RPMI7951 (cell line): ENCODE measurements at regions not wholly inside any gene's neighbourhood (a gene's known extent, or its start where the extent isn't known, plus 50 kb on each side); places are given as distances from the start of the nearest gene placed in this dataset.
"Not testable (repeated sequence)": the region's sequence is repeated elsewhere in the genome, so short reads cannot be mapped to it uniquely, and the experiment has no call there.

Source experiments
- DNase-seq: peaks from one replicate; pipeline ENCODE4 v3.0.0-alpha.2; 2012; ENCODE audit warnings: low read depth

GRCh38 chr7:19537942-19538401 lies 170.9 kb downstream of the POLR1F start:
- DNase-seq = peak; percentile 71

- DNase-seq = no peak
Observed at GRCh38 chr7:19533266-19533665, 175.6 kb downstream of the POLR1F start.

- no peak for DNase-seq
Observed at GRCh38 chr7:19530852-19531251, 178.0 kb downstream of the POLR1F start.

DNA sequence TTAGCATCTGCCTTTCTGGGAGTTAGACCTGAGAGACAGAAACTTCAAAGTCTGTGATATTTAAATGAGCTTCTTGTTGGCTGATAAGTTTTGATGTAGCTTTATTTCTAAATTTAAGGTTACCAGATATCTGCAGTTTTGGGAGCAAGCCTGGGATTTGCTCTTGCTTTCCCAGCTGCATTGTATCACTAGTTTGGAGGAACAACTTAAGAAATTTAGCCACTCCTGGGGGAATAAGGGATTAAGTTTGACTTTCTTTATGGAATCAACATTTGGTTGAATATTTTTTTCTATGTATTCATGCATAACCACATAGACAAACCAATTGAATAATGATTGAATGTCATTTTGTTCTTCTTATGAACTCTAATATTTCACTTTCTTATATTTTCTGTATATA lies 178.6 kb downstream of the POLR1F start:
- DNase-seq = no peak

- no peak for DNase-seq
Observed at GRCh38 chr7:19526639-19527038, 182.2 kb downstream of the POLR1F start.

DNA sequence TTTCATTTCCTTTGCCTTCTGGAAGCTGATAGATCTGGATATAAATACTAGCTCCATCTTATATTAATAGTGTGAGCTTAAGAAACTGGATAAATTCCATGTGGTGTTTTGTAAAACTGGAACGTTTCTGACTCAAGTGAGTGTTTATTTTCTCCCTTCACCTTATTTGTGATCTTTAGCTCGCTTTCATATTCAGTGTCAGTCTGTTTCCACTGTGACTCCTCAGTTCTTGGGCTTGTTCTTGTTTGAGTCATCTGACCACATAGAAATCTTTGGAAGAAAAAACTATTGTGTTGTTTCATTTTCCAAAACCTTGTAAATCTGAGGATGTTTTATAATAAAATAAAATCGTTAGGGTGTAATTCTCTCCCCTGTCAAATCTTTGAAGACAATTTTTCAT lies 186.4 kb downstream of the POLR1F start:
- peak; percentile 73 for DNase-seq

DNA sequence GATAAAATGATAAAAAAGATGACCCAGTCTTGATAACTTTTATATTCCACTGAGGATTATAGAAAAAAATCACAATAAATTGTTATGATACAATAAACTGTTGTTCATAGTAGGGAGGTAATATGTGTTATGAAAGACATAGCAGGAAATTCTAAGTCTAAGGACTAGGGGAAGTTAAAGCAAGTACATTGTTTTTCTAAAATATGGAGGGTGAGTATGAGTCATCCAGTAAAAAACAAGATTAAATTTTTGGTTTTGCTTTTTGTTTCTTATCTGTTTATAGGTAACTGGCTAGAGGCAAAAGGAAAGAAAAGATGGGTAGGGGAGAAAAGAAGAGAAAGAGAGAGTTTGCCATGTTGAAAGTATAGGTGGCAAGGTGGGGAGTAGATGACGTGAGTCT lies 188.4 kb downstream of the POLR1F start:
- no peak for DNase-seq

GRCh38 chr7:19519443-19520021 lies 189.3 kb downstream of the POLR1F start:
- peak; percentile 26 for DNase-seq

- not testable (repeated sequence) for DNase-seq
Observed at GRCh38 chr7:19517546-19517945, 191.3 kb downstream of the POLR1F start.

- DNase-seq = peak; percentile 78
Observed at GRCh38 chr7:19508821-19509220, 200.0 kb downstream of the POLR1F start.

DNA sequence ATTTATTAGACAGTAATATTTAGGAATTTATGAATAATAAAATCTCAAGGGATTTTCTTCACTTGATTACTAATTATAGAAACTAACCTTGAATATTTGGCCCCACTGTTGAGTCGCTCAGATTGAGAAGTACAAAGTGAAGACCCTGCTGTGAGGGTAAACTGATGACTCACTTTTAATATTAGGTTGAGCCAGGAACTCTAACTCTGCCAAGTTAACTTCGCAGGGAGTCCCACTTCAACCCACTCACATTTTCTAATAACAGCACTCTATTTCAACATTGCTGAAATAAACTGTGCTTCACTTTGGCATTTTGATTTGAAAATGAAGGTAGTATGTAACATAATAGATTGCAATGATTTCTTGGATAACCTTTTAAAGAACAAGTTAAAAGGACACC lies 200.7 kb downstream of the POLR1F start:
- no peak for DNase-seq

DNA sequence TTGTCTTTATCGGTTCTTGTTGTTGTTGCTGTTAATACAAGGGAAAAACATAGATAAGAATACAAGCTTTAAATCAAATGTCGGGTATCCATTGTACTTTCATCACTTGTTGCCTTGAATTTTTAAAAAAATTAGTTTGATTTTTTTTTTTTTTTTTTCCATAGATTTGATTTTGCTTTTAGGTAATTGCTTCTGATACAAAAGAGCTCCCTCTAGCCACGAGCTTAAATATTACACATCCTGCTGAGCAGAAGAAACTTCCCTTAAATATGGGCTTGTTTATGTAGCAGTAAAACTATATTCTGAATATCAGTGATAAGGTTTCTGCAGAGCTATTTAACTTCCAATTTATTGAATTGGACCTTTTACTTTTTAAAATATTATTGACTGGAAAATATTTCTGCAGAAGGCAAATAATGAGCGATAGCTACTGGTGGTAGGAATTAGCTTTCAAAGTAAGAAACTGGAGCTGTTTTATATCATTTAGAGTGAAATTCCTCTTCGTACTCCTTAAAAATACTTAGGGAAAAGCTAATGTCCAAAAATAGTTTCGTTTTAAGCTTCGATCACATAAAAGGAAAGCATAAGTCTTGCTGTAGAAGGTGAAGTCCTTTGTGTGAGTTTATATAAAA lies 216.9 kb downstream of the POLR1F start:
- DNase-seq = peak; percentile 41

- DNase-seq = no peak
Observed at GRCh38 chr7:19491371-19491770, 217.5 kb downstream of the POLR1F start.

DNA sequence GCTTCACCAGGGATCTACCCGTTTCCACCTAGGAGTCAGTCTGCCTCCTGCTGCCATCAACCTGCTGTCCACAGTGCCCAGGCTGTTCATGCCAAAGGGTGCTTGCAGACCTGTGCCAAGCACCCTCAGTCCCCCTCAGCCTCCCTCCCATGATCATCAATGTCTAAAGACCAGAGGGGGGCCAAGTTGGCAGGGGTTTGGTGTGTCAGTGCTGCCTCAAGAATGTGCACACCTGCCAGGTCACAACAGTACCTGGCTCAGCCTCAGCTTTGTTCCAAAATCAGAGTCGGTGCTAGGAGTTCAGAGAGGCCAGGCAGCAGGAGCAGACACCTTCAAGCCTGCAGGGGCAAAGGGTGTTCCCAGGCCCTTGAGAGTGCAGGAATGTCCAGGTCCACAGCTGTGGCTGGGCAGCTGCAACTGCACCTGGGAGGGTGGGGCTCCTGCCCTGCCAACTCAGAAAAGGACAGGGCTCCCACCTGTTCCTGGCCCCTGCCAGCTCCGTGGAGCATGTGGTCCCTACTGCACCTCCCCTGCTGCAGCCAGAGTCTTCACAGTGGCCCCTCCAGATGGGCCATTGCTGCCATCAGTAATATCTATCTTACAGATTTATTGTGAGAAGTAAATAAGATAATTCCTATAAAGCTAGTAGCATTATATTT lies 219.5 kb downstream of the POLR1F start:
- no peak for DNase-seq

- no peak for DNase-seq
Observed at GRCh38 chr7:19488056-19488455, 220.8 kb downstream of the POLR1F start.

DNA sequence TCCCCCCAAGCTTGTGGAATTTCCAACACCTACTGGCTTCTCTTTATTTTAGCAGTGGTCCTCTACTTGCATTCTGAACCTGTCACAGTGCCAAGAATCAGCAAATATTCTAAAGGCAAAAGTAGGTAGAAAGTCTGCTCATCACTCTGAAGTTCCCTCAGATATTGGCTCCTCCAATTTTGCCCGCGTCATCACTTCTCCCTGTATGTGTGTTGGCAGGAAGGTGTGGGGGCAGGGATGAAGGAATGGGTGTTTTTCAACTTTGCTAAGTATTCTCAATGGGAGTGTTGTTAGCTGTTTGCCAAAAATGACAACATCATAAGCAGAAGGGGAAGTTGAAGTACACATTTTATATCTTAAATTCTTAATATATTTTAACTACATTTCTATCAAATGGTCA lies 226.2 kb downstream of the POLR1F start:
- DNase-seq = no peak

GRCh38 chr7:19480383-19480782 lies 228.5 kb downstream of the POLR1F start:
- DNase-seq = no peak

GRCh38 chr7:19470031-19470430 lies 238.8 kb downstream of the POLR1F start:
- no peak for DNase-seq

- no peak for DNase-seq
Observed at GRCh38 chr7:19465861-19466260, 243.0 kb downstream of the POLR1F start.

DNA sequence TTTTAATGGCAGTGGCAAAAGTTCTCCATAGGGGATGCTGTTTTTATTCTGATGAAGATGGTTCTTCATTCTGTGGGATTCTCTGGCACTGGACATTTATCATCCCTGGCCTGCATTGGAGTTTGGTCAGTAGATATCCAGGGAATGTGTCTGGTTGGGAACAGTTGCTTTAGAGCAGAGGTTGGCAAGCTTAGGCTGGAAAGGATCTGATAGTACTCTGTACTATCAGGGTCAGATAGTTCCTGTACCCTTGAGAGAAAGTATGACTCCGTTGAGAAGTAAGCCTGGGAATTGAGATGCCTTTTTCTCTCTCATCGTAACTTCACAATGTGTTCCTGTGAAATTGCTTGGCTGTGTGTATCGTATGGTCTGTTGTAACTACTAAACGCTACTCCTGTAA lies 244.1 kb downstream of the POLR1F start:
- DNase-seq = no peak

- no peak for DNase-seq
Observed at GRCh38 chr7:19464241-19464640, 244.6 kb downstream of the POLR1F start.

GRCh38 chr7:19463581-19463980 lies 245.3 kb downstream of the POLR1F start:
- no peak for DNase-seq

GRCh38 chr7:19455623-19456022 lies 253.2 kb downstream of the POLR1F start:
- no peak for DNase-seq
